ENCODE measurements at regions not wholly inside any gene's neighbourhood (a gene's known extent, or its start where the extent isn't known, plus 50 kb on each side); places are given as distances from the start of the nearest gene placed in this dataset.
"Not testable (repeated sequence)": the region's sequence is repeated elsewhere in the genome, so short reads cannot be mapped to it uniquely, and the experiment has no call there.

DNA sequence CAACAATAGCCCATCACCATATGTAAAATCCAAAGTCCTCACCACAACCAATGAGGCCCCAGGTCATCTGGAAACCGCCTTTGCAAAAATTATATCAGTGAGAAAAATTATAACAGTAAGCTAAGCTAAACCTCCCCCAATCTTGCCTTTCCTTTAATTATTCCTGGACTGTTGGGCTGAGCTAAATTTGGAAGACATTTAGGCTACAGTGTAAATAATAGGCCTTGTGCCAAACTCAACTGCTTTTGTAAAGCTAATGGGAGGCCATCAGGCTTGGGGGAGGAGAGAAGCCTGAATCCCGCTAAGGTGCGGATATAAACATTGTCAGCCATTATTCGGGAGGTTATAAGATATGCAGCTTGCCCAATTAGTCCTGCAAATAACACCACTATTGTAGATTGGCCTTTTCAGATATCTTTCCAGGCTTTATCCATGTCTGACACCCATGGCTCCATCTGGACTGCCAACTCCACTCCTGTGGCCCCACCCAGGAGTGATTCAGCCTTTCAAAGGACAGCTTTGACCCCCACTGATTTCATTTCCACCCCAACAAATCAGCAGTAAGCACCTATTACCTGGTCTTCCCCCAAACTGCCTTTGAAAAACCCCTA is 53.0 kb upstream of the CA12 start:
- DNase-seq (ENCODE audit: extremely low read depth in 1 of 2, low read depth in 1 of 2) = no peak

DNA sequence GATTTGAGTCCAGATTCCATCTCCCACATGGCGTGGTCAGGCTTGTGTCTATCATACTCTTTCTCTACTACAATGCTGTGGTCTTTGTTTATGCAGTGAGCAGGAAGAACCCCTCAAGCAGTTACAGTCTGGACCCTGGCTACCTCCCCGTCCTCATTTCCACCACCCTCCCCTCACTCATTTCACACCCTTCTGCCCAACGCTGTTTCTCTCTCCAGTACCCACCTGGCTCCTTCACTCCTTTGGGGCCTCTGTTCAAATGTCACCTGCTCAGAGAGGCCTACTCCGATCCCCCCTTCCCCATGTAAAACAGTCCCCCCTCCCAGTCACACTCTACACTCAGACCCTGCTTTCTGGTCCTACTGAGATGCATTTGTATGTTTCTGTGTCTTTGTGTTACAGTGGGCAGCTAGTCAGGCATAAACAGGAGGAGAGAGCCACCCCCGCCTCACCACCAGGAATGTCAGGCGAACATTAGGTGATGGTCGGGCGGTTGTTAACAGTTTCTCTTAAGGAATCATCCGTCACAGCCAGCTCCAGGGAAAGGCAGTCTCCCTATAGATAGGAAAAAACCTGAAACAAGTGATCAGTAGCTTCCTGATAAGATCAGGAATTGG is 53.7 kb upstream of the CA12 start:
- no peak for DNase-seq (ENCODE audit: extremely low read depth in 1 of 2, low read depth in 1 of 2)

DNA sequence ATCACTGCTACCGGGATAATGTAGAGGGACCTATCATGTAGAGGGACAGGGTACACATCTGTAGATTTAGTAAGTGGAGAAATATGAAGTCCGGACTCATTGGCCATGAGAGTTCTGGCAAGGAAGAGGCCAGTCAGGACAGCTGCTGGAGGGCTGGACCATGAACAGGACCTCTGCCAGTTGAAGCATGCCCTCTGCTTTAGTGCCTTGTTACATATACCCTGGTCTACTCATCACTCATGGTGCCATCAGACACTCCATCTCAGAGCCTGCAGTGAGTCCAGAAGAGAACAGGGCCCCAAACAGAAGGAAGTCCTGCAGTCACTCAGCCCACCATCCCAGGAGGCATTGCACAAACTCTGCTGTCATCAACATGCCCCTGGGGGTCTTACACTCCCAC is 54.7 kb upstream of the CA12 start:
- no peak for DNase-seq (ENCODE audit: extremely low read depth in 1 of 2, low read depth in 1 of 2)

DNA sequence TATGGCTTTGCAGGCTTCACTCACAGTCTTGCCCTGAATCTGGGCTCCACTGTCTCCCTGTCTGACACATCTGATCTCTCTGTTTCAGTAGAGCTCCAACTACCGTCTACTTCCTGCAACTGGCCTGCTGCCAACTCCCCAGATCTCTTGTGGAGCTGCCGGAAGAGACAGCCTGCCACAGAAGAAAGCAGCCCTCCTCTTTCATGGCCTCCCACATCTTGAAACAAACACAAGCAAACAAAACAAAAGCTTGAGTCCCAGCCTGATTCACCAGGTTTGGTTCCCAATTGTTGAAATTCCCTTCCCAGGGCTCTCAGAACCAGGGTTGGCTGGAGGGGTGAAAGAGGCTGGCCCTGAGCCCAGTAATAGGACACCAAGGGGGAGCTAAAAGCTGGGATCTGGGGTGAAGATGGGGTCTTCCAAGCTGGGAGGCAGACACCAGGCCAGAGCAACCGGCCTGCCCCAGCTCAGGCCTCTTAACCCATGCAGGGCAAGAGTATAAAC is 55.3 kb upstream of the CA12 start:
- DNase-seq (ENCODE audit: extremely low read depth in 1 of 2, low read depth in 1 of 2) = peak; percentile 49 to 60

DNA sequence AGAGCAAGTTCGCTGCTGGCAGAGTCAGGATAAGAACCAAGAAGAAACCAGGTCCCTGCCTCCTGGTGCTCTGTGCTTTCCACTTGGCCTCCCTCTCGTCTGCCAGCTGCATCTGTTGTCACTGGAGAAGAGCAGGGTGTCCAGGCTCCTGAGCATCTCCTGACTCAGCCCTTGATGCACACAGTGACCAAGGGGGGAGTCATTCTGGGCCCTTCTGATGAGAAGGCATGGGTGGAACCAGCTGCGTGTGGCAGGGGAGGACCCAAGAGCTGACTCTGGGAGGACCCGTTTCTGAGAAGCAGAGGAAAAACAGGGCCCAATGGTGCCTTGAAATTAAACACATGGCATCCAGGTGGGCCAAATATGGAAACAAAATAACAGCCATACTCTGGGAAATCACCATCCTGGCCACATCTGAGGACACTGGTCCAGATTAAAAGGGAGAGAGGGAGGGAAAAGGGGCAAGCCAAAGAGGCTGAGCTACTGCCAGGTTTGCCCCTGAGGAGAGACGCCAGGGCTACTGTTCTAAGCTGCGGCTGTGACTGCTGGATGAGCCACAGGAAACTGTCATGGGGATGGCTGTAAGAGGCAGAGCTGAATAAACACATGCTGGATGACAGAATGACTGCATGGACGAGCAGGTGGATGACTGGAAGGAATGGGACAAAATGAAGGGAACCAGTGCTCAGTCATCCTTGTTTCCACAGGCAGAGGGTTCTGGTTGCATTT is 58.1 kb upstream of the CA12 start:
- DNase-seq (ENCODE audit: extremely low read depth in 1 of 2, low read depth in 1 of 2) = no peak

DNA sequence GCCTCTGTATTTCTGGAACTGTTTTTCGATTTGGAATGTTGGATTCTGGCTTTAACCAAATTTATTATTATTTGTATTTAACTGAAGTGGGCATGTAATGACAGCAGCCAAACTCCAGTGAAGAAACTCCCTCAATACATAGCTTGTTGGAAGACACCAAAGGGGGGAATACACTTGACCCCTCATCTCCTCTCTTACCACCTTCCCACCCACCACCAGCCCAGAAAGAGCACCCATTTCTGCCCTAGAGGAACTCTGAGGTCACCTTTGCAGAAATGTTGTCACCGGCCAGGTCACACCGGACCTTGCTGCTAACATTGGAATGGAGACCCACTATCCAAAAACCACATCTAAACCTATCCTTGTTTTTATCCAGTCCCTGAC is 58.6 kb upstream of the CA12 start:
- DNase-seq (ENCODE audit: extremely low read depth in 1 of 2, low read depth in 1 of 2) = no peak

DNA sequence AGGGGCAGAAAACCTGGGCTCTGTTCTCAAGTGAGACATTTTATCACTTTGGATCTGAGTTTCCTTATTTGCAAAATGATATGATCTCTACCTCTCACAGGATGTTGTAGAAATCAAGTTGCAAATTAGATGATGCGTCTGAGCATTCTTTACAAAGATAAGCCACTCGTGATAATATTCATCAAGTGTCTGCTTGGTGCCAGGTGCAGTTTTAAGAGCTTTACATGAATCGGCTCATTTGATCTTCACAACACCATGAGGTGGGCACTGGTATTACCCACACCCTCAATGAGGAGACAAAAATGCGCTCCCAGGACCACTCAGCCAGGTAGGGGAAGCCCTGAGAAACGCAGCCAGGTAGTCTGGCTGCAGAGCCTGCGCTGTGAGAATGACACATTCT is 59.1 kb upstream of the CA12 start:
- no peak for DNase-seq (ENCODE audit: extremely low read depth in 1 of 2, low read depth in 1 of 2)

DNA sequence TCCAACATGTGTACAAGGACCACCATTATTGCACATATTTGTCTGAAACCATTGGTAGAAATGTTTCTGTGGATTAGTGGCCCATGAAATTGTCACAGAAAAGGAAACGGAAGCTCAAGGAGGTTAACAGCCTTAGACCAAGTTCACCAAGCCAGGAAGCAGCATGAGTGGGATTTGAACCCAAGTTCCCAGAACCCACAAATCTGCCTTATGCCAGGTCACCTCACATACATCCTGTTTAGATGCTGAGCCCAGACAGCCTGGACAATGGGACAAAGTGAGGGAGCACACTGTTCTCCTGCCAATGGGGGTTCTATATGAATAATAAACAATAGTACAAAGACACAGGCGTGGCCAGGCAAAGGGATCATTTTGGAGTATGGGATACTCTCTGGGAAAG is 59.6 kb upstream of the CA12 start:
- no peak for DNase-seq (ENCODE audit: extremely low read depth in 1 of 2, low read depth in 1 of 2)

DNA sequence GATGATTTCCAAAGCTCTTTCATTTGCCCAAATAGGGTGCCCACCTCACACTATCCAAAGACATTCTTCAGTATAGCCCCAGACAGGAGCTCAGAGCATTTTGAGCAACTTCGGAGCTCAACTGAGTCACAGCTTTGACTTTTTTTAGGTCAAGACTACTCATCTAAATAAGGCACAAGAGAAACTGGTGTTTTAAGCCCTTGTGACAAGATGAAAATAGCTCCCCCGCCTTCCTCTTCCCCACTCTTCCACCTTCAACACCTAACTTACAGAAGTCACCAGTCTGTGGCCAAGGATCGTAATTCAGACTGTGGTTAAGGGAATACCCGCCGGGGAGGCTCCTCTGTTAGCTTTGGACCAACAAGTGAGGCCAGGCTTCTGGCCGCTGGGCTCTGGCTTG is 60.4 kb upstream of the CA12 start:
- no peak for DNase-seq (ENCODE audit: extremely low read depth in 1 of 2, low read depth in 1 of 2)

DNA sequence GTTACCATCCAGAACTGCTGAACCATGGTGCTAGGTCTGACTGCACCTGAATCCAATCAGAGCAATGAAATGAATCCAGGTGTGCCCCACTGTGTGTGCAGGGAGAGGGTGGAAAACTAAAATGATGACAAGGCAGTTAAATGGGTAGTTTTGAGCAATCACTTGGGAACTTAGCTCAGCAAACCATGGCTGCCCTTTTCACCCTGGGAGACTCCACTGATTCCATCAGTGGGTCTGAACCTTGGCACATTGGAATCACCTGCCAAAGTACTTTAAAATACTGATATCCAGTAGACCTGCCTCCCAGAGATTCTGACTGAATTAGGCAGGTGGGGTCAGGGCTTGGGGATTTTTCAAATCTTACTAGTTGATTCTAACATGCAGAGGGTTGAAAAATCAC is 59.8 kb upstream of the USP3 start:
- no peak for DNase-seq (ENCODE audit: extremely low read depth in 1 of 2, low read depth in 1 of 2)

DNA sequence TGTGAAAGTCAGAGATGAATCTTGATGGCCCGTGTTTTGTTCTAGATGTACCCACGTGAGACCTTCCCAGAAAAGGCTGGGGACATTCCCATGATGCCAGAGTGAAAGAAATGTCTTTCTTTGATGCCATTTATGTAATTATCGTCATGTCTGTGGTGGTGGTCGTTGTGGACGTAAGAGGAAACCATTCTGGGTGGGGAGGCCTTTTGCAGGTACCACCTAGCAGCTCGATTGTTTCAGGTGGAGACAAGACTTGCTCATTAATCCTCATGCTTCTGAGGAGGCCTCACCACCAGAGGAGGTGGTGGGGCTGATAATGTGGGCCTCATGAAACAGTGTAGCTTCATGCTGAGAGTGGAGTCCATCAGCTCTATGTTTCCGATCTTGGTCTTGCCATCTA is 58.1 kb upstream of the USP3 start:
- peak in 1 of 2 donors; percentile 23 for DNase-seq (ENCODE audit: extremely low read depth in 1 of 2, low read depth in 1 of 2)

DNA sequence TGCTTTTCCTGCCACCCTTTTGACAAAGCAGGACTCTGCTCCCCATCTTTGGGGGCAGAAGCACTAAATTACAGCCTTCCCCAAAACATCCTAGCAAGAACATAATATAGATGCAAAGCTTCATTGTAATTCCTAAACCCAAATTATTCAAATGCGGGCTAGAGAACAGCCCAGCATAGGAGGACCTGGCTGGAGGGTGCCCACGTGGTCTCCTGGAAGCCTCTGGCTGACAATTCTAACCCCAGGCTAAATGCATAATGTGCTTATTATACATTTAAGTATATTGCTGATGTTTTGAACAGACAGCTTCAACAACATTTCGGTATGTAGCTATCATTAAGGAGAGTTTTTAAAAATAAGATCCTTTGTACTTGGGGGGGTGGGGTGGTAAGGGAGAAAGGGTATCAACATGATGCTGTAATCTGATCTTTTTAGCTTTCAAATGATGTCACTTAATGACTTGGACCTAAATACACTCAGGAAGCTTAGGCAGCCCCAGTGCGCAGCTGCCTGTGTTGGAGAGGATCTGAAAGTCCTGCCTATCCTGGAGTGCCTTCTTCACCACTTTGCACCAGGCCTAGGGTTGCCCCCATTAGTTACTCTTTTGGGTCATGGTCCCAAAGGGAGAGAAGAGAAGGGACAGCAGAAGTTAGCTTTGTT is 57.2 kb upstream of the USP3 start:
- no peak for DNase-seq (ENCODE audit: extremely low read depth in 1 of 2, low read depth in 1 of 2)

DNA sequence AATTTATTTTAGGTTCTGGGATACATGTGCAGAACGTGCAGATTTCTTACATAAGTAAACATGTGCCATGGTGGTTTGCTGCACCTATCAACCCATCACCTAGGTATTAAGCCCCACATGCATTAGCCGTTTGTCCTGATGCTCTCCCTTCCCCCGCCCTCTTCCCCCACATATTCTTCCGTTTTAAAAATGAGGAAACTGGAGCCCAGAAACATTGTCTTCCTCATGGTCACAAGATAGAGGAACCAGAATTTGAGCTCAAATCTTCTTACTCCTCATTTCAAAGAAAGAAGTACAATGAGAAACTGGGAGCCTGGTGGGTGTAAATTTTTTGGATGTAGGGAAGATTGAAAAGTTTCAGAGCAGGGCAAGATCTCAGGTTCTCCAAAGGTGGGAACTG is 56.1 kb upstream of the USP3 start:
- no peak for DNase-seq (ENCODE audit: extremely low read depth in 1 of 2, low read depth in 1 of 2)

DNA sequence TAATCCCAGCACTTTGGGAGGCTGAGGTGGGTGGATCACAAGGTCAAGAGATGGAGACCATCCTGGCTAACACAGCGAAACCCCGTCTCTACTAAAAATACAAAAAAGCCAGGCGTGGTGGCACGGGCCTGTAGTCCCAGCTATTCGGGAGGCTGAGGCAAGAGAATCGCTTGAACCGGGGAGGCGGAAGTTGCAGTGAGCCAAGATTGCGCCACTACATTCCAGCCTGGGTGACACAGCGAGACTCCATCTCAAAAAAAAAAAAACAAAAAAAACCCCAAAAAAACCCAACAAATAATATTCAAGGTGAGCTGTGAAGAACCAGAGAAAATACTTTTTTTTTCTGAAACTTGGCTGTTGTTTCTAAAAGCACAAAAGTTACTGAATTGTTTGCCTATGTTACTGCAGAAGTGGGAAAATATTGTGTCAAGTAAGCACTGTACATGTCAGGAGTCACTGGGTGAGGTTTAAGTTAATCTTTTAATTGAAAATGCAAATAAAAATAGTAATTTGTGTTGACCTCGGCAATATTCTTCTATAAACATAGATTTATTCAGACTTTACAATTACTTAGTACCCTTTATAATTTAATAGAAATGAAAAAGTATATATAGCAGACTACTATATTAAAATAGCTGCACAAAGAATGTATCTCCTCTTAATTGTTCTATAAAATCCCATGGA is 55.4 kb upstream of the USP3 start:
- DNase-seq (ENCODE audit: extremely low read depth in 1 of 2, low read depth in 1 of 2) = not testable (repeated sequence)

DNA sequence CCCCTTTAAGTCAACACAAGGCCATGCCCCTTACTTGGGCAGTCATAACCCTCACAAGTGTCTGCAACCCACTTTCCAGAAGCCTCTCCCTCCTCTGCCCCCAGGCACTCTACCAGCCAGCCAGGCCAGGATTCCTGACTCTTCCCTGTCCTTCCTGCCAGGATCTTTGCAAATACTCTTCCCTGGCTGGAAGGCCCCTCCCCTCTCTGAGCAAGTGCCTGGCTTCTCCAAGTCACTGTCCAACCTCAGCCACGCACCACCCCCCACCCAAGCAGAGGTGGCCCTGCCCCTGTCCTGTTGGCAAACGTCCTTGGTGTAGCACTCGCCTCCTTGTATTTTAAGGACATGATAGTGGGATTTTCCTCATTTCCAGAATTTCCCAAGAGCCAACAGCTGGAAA is 54.7 kb upstream of the USP3 start:
- no peak for DNase-seq (ENCODE audit: extremely low read depth in 1 of 2, low read depth in 1 of 2)

DNA sequence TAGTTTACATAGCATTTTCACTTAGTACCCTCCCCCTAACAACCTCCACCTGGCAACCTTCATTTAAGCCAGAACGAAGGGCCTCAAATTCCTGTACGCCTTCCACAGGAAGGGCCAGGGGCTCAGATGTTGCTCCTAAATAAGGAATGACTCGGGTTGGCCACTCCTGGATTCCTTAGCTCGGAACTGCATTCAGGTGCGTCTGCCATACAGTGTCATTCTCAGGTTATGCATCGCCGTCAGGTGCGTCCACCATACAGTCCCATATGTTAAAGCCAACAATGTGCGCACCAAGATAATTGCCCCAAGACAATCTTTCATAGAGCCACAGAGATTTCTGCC is 53.5 kb upstream of the USP3 start:
- no peak for DNase-seq (ENCODE audit: extremely low read depth in 1 of 2, low read depth in 1 of 2)

DNA sequence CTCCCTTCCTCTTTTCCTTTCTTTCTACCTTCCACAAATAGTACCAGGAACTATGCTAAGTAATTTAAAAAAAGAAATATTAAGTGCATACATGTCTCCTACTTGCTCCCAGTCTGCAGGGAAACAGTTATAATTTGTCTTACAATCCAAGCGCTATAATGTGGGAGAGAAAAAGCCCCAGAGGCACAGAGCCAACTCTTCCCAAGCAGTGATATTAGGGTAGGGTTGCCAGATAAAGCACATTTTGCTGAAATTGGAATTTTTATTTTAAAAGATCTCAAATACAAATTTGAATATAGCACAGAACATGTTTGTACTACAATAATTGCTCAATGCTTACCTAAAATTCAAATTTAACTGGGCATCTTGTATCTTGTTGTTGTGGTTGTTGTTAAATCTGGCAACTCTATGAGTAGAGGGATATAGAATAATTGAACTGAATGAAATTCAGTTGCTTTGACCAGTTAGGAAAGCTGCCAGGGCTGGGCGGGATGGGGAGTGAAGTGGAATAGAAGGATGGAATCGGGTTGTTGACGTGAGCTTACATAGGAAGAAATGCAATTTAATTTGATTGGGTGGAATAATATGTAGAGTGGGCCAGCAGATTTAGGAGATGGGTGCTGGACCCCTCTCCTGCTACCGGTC is 52.6 kb upstream of the USP3 start:
- no peak for DNase-seq (ENCODE audit: extremely low read depth in 1 of 2, low read depth in 1 of 2)

DNA sequence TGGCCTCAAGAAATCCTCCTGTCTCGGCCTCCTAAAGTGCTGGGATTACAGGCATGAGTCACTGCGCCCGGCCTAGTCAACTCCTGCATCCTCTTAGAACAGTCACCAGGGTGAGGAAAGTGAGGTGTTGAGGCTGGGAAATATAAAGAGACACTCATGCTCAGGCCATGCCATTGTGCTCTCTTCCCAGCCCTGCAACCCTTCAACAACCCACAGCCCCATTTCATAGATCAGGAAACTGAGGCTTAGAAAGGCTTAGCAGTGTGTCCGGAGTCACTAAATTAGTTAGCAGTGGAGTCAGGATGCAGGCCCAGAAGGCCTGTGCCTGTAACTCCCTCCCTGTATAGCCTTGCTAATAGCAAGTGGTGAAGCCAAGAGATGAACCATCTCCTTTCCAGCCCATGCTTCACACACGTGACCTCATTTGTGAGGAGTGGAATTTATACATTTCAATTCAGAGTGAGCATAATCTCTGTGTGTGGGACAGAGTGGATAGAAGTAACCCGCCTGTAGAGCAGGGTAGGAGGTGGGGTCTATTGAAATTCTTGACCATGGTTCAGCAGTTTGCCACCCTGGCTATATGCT is 51.7 kb upstream of the USP3 start:
- no peak for DNase-seq (ENCODE audit: extremely low read depth in 1 of 2, low read depth in 1 of 2)

DNA sequence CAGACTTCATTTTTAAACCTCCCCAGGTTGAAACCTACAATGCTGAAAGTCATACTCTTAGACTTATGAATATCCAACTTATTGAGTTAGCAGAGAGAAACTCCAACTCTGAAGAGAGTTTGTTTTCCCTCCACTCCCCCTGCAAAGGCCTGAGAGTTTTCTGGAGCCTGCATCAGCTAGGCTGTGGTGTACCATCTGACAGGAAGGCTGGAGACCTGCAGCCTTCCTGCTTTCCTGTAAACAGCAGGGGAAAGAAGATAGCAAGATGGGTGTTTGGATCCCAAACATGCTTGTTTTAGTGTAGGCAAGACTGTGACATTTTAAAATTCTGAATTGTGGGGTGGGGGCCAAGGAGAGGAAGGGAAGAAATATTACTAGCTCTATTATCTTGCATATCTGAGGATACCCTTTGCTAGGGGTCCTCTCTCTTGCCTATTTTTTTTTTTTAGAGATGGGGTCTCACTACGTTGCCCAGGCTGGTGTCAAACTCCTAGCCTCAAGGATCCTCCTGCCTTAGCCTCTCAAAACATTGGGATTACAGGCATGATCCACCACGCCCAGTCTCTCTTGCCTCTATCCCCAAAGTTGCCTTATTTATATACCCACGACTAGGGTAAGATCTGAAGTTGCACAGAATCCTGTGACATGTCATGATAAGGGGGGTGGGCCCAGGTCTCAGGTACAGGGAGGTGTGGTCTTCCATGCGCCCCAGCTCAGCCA is 51.0 kb upstream of the USP3 start:
- no peak for DNase-seq (ENCODE audit: extremely low read depth in 1 of 2, low read depth in 1 of 2)
